ENCODE measurements at regions not wholly inside any gene's neighbourhood (a gene's known extent, or its start where the extent isn't known, plus 50 kb on each side); places are given as distances from the start of the nearest gene placed in this dataset.
"Not testable (repeated sequence)": the region's sequence is repeated elsewhere in the genome, so short reads cannot be mapped to it uniquely, and the experiment has no call there.

DNA sequence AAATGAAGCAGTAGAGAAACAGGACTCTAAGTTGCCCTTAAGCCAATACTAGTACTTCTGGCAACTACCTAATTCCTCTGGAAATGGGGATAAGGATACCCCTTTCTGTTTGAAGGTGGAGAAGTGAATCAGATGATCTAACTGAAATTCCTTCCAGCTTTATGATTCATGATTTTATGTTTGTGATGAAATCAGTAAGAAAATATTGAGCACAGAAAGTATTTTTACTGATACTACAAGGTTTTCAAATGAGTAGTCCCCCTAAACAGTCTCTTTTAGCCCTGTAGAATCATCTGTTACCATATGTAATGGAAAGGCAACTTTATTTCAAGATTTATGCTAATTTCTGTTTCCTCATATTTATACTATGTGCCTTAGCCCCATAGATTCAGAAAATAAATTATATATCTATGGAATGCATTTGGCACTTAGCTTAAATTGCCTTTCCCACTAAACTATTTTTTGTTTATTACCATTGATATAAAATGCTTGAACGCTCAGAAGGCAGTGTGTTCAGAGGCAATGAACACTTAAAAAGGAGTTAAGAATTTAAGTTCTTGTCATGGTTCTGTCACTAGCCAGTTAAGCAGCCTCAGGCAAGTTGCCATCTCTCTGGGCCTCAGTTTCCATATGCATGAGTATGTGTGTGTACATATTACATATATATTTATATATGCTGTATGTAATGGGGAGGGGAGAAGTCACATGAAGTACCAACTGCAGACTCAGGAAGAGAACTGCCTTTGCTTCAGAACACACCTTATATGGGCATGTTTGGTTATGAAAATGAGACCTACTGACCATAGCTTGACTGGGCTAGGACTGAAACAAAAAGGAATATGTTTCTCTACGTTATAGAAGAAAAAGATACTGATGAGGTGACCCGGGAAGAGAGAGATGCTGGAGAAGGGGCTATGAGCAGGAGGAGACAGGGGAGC, 97.7 kb downstream of the CDC42EP3 start:
- DNase-seq = no peak

DNA sequence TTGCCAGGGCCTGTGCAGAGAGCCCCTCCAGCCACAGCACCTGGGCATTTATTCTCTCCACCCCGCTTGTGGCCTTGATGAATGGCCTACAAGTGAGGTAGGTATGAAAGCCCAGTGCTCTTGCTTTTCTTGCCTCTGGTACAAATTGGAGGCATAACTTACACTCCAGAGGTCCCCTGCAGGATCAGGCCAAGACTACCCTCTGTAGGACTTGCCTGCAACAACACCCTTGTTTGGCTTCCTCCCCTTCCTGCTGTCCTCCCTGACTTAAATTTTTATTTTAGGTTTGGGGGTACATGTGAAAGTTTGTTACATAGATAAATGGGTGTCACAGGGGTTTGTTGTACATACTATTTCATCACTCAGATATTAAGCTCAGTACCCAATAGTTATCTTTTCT, 95.7 kb downstream of the CDC42EP3 start:
- no peak for DNase-seq

DNA sequence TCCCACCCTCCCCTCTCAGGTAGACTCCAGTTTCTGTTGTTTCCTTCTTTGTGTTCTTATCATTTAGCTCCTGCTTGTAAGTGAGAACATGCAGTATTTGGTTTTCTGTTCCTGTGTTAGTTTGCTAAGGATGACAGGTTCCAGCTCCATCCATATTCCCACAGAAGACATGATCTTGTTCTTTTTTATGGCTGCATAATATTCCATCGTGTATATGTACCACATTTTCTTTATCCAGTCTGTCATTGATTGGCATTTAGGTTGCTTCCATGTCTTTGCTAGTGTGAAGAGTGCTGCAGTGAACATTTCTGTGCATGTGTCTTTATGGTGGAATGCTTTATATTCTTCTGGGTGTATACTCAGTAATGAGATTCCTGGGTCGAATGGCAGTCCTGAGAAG, 95.2 kb downstream of the CDC42EP3 start:
- not testable (repeated sequence) for DNase-seq

- DNase-seq = no peak
These were observed 94.6 kb downstream of the CDC42EP3 start for GRCh38 chr2:37576831-37577230.

- no peak for DNase-seq
These were observed 92.2 kb downstream of the CDC42EP3 start for GRCh38 chr2:37579192-37579713.

GRCh38 chr2:37579949-37580348, 91.5 kb downstream of the CDC42EP3 start:
- not testable (repeated sequence) for DNase-seq

DNA sequence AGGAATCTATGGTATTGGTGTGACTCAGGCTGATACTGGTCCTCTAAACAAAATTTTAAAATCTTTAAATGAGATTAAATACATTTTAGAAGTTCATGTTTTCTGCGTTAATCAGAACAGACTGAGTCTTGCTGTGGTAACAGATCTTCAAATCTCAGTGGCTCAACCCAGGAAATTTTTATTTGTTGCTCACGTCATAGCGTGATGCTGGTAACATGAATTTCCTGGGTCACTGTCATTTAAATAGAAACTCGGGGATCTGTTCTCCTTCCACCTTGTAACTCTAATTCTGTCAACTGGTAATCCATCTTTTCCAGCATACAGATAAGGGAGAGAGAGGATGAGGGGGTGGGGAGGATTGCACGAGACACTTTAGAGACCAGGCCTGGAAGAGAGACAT, 90.0 kb downstream of the CDC42EP3 start:
- no peak for DNase-seq

GRCh38 chr2:37582481-37583220, 88.8 kb downstream of the CDC42EP3 start:
- DNase-seq = no peak

DNA sequence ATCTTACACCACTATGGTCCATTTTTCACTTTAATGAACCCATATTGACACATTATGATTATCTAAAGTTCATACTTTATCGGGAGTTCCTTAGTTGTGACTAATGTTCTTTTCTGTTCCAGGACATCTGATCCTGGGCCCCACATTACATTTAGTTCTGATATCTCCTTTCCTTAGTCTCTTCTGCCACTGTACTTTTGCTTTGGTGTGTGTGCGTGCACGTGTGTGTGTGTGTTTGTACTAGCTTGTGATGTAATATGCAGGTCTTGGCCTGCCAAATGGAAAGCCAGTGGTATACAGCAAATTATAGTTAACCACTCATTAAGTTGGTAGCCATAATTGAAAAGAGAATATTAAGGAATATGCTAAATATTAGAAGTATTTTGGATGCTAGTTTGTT, 88.0 kb downstream of the CDC42EP3 start:
- DNase-seq = no peak

GRCh38 chr2:37583867-37584266, 87.6 kb downstream of the CDC42EP3 start:
- DNase-seq = no peak

DNA sequence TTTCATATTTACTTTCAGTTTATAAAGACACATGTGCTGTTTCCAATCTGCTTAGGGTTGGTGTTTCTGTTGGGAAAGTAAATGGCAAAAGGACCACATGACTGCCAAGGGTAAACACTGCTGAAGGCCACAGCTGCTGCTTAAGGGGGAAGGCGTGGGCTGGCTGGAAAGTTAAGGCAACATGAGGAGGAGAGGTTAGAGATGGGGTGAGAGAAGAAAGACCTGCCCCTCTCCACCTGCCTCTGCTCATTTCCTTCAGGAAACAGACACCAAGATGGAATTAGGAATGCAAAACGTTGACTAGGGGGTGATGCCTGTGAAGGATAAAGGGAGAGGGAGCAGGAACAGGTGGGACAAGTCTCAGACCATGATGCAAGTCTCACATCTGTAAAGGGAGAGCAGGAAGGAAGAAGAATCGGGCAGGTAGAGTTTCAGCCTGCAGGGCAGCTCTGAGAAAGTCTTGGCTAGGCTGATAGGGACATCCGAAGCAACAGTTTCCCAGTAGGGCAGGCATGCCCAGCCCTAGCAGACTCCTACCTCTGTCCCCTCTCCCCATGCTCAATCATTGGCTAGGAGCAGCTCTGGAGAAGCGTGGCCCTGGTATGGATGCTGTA, 86.0 kb downstream of the CDC42EP3 start:
- no peak for DNase-seq

DNA sequence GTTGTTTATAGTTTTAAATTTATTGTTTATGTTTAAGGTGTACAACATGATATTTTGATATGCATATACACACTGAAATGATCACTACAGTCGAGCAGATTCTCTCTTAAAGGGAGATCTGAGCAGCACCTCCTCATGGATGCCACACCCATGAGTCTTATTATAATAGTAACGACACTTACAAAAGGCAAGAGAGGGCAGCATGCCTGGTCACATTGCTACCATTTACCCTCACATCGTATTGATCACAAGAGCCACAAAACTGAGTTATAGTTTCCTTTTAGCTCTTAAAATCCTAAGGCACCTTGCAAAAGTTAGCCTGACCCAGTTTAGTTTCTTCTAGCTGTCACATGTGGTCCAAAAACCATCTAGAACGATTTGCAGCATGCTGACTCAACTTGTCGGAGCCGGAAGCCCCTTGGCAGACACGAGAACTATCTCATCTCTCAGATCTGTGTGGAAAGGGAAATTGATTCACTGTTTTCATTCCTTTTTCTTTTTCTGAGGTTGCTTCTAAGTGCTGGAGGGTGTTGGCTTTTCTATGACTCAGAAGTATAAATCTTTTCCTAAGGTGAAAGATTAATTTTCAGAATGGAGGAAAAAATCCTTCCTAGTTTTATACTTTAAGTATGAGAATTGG, 85.3 kb downstream of the CDC42EP3 start:
- DNase-seq = peak; percentile 39

DNA sequence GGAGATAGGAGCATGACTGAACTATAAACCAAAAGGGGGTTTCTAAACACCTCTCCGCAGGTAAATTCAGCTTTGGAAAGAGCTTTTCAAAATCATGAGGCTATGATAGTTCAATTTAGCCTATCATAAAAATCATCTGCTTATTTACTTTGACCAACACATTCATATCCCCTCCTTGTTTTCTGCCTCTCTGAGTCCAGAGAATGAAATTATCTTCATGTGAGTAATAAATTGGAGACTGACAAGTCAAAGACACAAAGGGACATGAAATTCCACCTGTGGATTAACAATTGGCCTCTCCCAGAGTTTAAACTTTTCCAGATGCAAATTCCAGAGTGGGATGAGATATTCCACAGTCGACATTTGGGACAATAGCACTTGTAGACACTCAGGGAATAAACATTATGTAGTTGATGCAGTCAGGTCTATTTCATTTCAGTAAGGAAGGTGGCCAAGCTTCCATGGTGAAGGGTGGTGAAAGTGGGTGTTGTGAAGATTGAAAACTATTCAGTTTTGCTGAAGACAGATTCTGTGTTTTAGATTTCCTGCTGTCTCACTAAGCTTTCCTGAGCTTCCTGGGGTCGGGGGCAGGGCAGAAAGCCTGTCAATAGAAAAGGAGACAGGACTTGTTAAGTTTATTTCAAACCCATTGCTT, 84.7 kb downstream of the CDC42EP3 start:
- no peak for DNase-seq

DNA sequence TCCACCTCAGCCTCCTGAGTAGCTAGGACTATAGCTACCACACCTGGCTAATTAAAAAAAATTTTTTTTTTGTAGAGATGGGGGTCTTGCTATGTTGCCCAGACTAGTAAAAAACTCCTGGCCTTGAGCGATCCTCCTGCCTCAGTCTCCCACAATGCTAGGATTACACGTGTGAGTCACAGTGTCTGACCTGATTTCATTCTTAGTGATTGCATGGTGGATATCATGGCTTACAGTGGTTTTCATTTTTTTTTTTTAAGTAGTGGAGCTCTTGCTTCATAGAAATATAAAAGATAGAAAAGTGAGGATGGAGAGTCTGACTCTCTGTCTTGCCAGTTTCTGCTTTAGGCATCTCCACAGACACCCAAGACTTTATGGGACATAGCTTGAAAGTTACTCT, 83.6 kb downstream of the CDC42EP3 start:
- no peak for DNase-seq

GRCh38 chr2:37588316-37588777, 83.1 kb downstream of the CDC42EP3 start:
- no peak for DNase-seq

GRCh38 chr2:37589298-37589697, 82.1 kb downstream of the CDC42EP3 start:
- no peak for DNase-seq

DNA sequence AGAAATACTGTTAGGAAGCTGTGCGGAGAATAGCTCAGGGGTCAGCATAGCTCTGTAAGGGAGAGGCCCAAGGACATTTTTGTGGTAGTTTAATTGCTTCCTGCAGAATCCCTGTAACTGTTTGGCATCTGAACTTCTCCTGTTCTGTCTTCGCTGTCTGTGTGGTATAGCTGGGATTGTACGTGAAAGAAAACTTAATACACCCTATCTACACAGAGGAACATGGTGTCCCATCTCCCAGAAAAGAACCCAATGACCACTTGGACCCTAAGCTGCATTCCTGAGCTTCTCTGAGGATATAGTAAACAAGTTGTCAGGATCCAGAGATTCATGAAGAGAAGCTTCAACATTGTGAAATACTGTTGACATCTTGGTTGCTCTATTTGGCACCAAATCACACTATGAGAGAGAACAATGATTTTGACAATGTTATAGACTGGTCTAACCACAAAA, 81.3 kb downstream of the CDC42EP3 start:
- DNase-seq = no peak
